Gastrocnemius medialis (tissue), 4 donors: ENCODE measurements at regions not wholly inside any gene's neighbourhood (a gene's known extent, or its start where the extent isn't known, plus 50 kb on each side); places are given as distances from the start of the nearest gene placed in this dataset.

Experiments used
- CTCF ChIP-seq, 5 experiments: fragments of 450-650 bp in 3 of 5; fragments of 200-600 bp in 2 of 5; sonication (generic) in 2 of 5; IDR thresholded peaks in 4 of 5; conservative IDR thresholded peaks in 1 of 5; 1 replicate in 4 of 5; 2 replicates in 1 of 5; pipeline ENCODE4 v1.5.1; 2016 to 2019; ENCODE audit warnings: antibody characterized with exemption in 5 of 5, mild to moderate bottlenecking in 3 of 5, moderate library complexity in 3 of 5
- POLR2A ChIP-seq, 2 donors: fragments of 450-650 bp; IDR thresholded peaks; one replicate each; pipeline ENCODE4 v1.6.1; 2017; ENCODE audit warnings: antibody characterized with exemption in 2 of 2, mild to moderate bottlenecking in 2 of 2, moderate library complexity in 2 of 2

- no peak for TF ChIP-seq CTCF (IDR thresholded peaks at IDR 0.05 in 4 of 5, conservative IDR thresholded peaks at IDR 0.05 in 1 of 5)
- no peak for TF ChIP-seq POLR2A (IDR thresholded peaks at IDR 0.05)
These were observed 217.8 kb downstream of the EPM2A start for GRCh38 chr6:145517492-145517891.
